HG03469 (cell line): ENCODE measurements at regions not wholly inside any gene's neighbourhood (a gene's known extent, or its start where the extent isn't known, plus 50 kb on each side); places are given as distances from the start of the nearest gene placed in this dataset.

ENCODE experiments used
- ATAC-seq: cut with Tn5 transposase; IDR thresholded peaks from one replicate; pipeline ENCODE4 v1.9.1; 2021; ENCODE audit warnings: mild to moderate bottlenecking, moderate library complexity, moderate number of reproducible peaks; ENCODE audit not compliant: unreplicated experiment

- ATAC-seq: no peak
Measured at GRCh38 chr17:12568358-12569251, 97.1 kb upstream of the MYOCD start.

GRCh38 chr17:12571606-12572005, 94.1 kb upstream of the MYOCD start:
- ATAC-seq: no peak

GRCh38 chr17:12574525-12574924, 91.2 kb upstream of the MYOCD start:
- ATAC-seq: no peak

- no peak for ATAC-seq
Measured at GRCh38 chr17:12575641-12576040, 90.0 kb upstream of the MYOCD start.

GRCh38 chr17:12579288-12579687, 86.4 kb upstream of the MYOCD start:
- no peak for ATAC-seq

- ATAC-seq: no peak
Measured at GRCh38 chr17:12580640-12581039, 85.0 kb upstream of the MYOCD start.

- ATAC-seq: no peak
Measured at GRCh38 chr17:12584727-12585126, 81.0 kb upstream of the MYOCD start.

- no peak for ATAC-seq
Measured at GRCh38 chr17:12588531-12588930, 77.2 kb upstream of the MYOCD start.

GRCh38 chr17:12590417-12590816, 75.3 kb upstream of the MYOCD start:
- ATAC-seq: no peak

GRCh38 chr17:12591021-12591735, 74.5 kb upstream of the MYOCD start:
- no peak for ATAC-seq

GRCh38 chr17:12592941-12593340, 72.7 kb upstream of the MYOCD start:
- no peak for ATAC-seq

GRCh38 chr17:12596961-12597360, 68.7 kb upstream of the MYOCD start:
- no peak for ATAC-seq

- ATAC-seq: no peak
Measured at GRCh38 chr17:12597895-12598294, 67.8 kb upstream of the MYOCD start.

GRCh38 chr17:12599186-12599920, 66.3 kb upstream of the MYOCD start:
- no peak for ATAC-seq

- no peak for ATAC-seq
Measured at GRCh38 chr17:12600349-12600748, 65.3 kb upstream of the MYOCD start.

- no peak for ATAC-seq
Measured at GRCh38 chr17:12603566-12603965, 62.1 kb upstream of the MYOCD start.

- no peak for ATAC-seq
Measured at GRCh38 chr17:12605222-12605621, 60.5 kb upstream of the MYOCD start.

- ATAC-seq: no peak
Measured at GRCh38 chr17:12613566-12613965, 52.1 kb upstream of the MYOCD start.
